GM18519 (cell line): ENCODE measurements at regions not wholly inside any gene's neighbourhood (a gene's known extent, or its start where the extent isn't known, plus 50 kb on each side); places are given as distances from the start of the nearest gene placed in this dataset.
A peak's percentile ranks its signal among the peaks of the same experiment; 100 is the strongest.
"Not testable (repeated sequence)": the region's sequence is repeated elsewhere in the genome, so short reads cannot be mapped to it uniquely, and the experiment has no call there.

Experiments used
- ATAC-seq: cut with Tn5 transposase; IDR thresholded peaks from one replicate; pipeline ENCODE4 v1.9.1; 2021; ENCODE audit warnings: mild to moderate bottlenecking, moderate library complexity; ENCODE audit not compliant: unreplicated experiment, low FRiP score

DNA sequence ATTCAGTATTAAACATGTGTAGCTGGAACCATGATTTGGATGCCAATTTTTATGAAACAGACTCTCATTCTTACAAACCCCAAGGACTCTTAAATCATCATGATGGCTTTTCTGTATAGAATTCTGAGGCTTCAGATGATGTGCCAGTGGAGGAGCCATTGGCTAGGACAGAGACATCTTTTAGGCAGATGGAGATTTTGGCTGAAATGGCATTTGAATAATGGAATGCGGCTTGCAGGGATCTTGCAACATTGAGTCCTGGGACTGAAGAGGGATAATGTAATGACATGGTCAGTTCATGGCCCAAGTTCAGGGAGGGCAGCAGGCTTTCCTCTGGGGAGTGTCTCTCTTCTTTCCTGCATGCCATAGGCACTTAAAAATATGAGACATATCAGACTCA lies 172.4 kb downstream of the ABCA8 start:
- ATAC-seq: no peak

GRCh38 chr17:68780596-68780995 lies 174.6 kb downstream of the ABCA8 start:
- no peak for ATAC-seq

DNA sequence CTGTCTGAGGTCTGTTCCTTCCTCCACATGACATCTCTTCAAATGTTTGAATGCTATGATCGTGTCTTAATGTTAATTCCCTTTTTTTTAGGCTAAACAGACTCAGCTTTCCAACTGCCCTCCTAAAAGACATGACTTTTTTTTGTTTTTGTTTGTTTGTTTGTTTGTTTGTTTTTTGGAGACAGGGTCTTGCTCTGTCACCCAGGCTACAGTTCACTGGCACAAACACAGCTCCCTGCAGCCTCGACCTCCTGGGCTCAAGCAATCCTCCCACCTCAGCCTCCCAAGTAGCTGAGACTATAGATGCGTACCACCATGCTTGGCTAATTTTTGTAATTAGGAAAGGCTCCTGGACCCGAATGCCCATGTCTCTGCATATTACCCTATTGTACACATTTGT lies 176.5 kb downstream of the ABCA8 start:
- no peak for ATAC-seq

DNA sequence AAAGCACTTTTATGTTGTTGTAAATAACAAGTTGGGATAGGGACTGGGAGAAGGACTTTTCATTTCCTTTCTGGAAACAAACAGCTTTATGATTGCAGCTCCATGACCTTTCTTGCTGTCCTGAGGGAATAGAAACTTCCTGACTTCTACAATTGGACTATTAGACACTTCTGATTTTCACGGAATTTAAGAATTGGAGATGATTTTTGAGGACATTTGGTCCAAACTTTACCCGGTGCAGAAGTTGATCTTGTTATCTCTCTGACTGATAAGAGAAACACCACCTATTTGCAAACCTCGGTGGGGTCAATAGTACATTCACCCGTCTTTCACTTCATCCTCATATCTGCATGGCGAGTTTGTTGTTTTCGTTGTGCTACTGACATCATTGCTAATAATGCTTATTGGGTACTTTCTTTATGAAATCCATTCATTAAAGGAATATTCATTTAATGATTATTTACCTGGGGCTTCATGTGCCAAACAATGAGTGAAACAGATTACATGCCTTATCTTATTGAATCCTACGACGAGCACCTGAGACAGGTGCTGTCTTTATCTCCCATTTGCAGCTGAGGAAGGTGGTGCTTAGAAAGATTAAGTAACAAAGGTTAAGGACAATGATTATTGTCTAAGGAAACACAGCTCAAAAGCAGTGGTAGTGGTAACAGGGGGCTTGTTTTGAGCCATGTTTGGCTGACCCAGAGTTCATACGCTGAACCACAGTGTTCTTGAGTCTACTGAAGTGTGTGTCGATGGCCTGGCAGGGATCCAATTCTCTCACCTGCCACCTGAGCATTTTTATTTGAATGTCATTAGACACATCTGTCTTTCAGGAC lies 176.9 kb upstream of the FAM20A start:
- no peak for ATAC-seq

DNA sequence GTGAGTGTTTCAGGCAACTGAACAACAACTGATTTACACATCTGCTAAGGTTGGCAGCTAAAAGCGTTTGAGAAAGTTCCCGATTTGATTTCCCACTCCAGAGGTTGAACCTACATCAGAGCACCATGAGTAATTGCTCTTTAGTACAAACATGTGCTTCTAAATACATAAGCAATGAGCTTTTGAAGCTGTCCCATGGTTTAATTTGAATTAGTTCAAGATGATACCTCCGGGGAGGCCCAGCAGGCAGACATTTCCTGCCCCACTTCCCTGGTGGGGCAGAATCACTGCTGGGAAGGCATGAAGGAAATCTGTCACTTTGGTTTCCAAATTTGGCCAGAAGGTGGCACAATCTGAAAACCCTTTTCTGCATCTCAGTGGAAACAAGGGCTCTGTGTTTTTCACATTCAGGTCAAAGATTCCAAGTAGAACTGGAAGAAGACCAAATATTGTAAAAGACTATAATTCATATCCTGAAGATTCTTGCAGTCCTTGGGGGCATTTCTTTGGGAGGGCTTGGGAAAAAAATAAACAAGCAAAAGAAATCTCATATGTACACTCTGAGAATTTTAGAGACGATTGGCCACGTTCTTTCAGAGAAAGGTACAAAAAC lies 176.2 kb upstream of the FAM20A start:
- no peak for ATAC-seq

DNA sequence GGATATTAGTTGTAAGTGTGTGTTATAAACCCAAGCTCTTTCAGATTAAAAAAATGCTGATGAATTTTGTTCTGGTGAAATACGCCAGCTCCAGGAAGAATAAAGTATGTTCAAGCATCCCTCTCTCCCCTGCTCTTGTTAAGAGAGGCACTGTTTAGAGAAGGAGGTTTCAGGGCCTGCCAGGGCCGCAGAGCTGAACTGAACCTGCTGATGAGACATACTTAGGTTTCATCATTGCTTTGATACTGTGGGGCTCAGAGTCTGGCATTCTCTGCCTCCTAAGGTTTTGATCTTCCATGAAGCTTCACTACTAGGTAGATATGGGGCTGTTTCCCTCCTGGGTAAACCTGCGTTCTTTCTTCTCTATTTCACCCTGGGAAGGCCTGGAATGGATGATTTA lies 175.3 kb upstream of the FAM20A start:
- ATAC-seq: no peak

- ATAC-seq: no peak
Observed at GRCh38 chr17:68775969-68776368, 174.8 kb upstream of the FAM20A start.

DNA sequence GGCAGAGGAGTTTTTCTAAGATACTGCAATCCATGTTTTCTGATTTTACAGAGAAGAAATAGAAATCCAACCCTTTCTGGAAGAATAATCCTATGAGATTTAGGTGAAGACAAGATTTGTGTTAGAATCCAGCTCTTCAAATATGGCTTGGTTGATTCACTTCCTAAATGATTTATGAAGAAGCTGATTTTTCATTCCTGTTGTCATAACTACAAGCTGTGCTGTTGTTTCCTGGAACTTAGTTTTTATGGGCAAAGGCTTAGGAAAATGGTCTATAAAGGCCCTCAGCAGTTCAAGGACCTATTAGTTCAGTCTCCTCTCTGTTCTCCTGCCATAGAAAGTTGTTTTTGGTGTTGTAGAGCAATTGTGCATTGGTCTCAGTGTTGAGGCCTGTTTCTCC lies 174.2 kb upstream of the FAM20A start:
- ATAC-seq: no peak

GRCh38 chr17:68771867-68772515 lies 170.8 kb upstream of the FAM20A start:
- no peak for ATAC-seq

GRCh38 chr17:68768804-68769203 lies 167.6 kb upstream of the FAM20A start:
- ATAC-seq: no peak

DNA sequence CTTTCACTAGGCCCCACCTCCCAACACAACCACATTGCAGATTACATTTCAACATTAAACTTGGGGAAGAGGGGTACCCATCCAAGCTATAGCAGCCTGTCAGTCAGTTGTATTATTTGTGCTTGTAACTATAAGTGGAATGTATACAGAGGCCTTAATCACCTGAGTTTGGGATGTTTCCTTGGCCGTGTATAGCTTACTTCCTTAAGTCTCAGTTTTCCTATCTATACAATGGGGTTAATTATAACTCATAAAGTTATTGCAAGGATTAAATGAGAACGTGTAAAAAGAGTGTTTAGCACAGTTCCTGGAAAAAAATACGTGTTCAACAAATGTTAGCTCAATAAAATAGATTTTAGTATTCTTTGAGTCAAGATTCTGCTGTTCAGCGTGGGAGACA lies 165.5 kb upstream of the FAM20A start:
- no peak for ATAC-seq

DNA sequence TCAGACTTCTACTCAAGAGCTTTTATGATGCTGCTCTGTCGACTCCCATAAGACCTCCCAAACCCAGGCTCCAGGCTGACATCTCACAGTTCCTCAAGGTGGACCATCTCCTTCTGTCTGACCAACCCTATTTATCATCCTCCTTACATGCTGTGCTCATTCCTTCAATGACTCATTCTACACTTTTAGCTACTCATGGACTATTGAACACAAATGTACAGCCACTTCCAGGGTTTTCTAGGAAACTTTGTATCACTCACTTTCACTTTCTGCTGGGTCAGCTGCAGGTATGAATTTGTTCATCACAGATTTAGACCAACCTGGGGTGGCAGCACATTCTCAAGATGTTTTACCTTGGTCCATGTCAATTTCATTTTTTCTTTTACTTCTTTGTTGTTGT lies 162.4 kb upstream of the FAM20A start:
- ATAC-seq: no peak

DNA sequence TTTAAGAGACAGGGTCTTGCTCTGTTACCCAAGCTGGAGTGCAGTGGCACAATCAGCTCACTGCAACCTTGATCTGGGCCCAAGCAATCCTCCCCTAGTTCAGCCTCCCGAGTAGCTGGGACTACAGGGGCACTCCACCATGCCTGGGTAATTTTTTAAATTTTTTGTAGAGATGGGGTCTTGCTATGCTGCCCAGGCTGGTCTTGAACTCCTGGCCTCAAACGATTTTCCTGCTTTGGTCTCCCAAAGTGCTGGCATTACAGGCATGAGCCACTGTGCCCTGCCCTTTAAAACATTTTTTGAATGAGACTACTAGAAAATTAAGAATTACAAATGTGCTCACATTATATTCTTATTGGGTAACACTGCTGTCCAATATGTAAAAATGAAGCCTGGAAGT lies 161.7 kb upstream of the FAM20A start:
- no peak for ATAC-seq

GRCh38 chr17:68760141-68760475 lies 158.9 kb upstream of the FAM20A start:
- ATAC-seq: no peak

DNA sequence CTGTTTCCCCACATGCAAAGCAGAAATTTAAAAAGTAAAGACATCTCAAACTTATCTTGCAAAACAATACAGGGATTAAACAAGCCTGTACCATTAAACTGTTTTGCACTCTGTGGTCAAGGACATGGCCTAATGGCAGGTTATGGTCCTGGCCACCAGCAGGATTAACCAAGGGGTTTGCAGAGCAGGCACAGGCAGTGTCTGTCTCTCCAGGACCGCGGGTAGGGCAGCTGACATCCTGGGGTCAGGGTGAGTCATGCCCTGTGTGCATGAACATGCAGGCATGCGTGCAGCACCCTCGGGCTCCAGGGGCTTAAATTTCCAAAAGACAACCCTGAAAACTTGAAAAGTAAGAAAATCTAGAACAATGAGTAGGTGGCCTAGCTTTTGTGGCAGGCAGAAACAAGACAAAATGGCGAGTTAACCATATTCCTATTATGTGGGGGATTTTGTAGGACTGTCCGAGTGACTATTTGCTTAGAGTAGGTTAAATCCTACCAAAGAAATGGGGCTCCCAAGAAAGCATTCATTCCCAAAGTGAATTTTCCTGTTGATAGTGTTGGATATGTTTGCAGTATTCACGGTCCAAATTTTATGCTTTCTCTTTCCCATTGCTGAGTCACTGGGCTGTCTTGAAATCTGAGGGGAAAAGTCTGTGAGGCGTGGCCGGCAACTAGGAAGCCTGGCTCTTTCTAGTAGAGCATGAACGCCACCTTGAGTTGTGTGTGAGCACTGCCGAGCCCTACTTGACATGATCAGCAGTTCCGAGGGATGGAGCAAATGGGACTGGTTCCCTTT lies 158.4 kb upstream of the FAM20A start:
- peak; percentile 93 for ATAC-seq

GRCh38 chr17:68759002-68759342 lies 157.8 kb upstream of the FAM20A start:
- no peak for ATAC-seq

GRCh38 chr17:68757866-68758757 lies 156.9 kb upstream of the FAM20A start:
- ATAC-seq: not testable (repeated sequence)

DNA sequence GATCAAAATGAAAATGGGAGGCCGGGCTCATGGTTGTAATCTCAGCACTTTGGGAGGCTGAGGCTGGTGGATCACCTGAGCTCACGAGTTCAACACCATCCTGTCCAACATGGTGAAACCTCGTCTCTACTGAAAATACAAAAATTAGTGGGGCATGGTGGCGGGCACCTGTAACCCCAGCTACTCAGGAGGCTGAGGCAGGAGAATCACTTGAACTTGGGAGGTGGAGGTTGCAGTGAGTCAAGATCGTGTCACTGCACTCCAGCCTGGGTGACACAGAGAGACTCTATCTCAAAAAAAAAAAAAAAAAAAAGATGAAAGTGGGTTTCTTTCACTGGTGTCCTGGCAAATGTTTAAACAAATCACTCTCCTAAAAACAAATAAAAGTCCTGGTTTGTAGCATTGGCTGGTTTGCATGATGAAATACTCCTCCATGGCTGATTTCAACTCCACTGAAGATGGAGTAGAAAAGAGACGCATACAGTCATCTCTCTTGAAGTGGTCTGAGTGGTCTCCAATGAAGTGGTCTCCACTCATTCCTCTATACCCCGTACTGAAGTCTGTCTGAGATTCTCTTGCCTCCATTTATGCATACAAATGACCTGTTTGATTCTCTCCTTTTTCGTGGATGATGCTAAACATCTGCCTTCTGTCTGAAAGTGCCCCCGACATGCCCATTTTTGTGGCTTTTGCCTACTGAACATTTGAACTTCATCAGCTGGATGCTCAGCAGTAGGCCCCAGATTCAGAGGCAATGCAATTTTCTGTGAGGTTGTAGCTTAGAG lies 153.0 kb upstream of the FAM20A start:
- ATAC-seq: no peak

DNA sequence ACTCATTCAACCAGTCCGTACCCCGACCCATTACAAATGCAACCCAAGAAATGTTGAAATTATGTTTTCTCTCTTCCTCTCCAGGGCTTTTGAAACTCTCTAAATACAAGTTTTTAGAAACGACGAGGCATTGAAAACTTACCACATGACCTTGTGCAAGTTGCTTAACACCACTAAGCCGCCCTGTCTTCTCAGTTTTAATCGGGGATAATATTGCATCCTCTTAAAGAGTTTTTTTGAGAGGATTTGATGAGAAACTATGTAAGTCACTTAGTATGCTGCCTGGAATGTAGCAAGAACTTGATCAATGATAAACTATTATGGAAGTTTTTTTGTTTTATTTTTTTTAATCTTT lies 149.0 kb upstream of the FAM20A start:
- ATAC-seq: no peak
